ENCODE measurements at regions not wholly inside any gene's neighbourhood (a gene's known extent, or its start where the extent isn't known, plus 50 kb on each side); places are given as distances from the start of the nearest gene placed in this dataset.
"Not testable (repeated sequence)": the region's sequence is repeated elsewhere in the genome, so short reads cannot be mapped to it uniquely, and the experiment has no call there.

DNA sequence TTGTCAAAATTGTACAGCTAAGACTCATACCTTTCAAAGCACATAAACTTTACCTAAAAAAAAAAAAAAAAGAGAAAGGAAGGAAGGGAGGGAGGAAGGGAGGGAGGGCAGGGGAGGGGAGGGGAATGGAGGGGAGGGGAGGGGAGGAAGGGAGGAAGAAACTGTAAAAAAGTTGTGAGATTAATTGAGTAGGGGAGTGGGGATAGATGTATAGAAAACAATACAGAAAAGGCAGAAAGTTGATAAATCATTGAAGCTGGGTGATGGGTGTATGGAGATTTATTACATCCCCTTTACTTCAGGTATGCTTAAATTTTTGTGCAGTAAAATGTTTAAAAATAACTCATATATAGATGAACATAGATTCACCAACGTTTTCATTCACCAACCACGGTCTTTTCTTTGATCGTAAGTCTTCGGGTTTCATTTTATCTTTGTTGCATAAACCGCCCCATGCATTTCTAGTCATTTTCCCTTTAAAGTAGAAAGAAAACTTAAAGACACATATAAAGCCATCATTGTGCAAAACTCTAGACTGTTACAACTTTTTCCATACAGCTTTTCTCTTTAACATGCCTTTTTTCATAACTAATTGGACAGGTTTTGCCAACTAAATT, 191.2 kb upstream of the KRR1 start:
- Mint-ChIP-seq H3K9me3 (no peaks in the 10 kb centered on the region), H3K4me3 (no peak overlapping the region), H3K4me1 (ENCODE audit: low read depth) (peaks cover 8% of the 10 kb centered on the region), H3K27me3 (peaks cover 2% of the 10 kb centered on the region), H3K36me3 (ENCODE audit: low read depth) (no peaks in the 10 kb centered on the region), H3K27ac (no peak overlapping the region)
- DNase-seq, result no peak

DNA sequence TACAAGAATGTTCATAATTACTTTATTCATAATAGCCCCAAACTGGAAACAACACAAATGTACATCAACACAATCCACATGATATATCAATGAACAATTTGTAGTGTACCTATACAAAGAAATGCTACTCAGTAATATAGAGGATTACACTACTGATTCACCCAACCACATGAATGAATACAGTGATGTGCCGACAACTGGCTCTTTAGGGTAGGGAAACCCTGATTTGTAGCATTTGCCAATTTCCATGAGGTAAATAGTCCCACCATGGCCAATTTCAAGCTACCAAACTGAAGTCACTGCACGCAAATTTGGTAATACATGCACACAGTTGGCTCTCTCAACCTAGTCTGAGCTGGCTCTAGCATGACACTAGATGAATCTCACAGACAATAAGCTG, 190.4 kb upstream of the KRR1 start:
- H3K36me3 Mint-ChIP-seq (ENCODE audit: low read depth), result no peaks in the 10 kb centered on the region

DNA sequence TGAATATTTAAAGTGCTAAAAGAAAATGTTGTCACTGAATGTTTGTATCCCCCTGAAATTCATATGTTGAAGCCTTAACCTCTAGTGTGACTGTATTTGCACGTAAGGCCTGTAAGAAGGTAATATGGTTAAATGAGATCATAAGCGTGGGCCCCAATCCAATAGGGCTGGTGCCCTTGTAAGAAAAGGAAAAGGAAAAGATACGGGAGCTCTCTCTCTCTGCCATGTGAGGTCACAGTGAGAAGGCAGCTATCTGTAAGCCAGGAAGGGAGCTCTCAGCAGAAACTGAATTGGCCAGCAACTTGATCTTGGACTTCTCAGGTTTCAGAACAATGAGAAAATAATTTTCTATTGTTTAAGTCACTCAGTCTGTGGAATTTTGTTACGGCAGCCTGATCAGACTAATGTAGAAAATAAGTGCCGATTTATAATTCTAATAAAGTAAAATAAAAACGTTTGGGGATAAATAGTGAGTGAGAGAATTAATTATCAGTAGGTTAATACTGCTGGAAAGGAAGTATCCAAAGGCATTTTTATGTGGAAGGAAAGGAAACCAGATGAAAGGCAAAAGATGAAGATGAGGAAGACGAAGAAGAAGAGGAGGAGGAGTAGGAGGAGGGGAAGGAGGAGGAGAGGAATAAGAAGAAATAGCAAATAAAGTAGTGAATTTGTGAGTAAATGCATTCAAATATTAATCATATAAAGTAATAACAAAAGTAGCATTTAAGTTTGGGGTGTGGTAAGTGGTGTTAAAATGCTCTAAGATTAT, 188.5 kb upstream of the KRR1 start:
- H3K27ac Mint-ChIP-seq, result no peak overlapping the region
- no peaks in the 10 kb centered on the region for H3K27me3 Mint-ChIP-seq
- H3K9me3 Mint-ChIP-seq, result no peaks in the 10 kb centered on the region
- no peak for DNase-seq
- peaks cover 9% of the 10 kb centered on the region for H3K4me1 Mint-ChIP-seq (ENCODE audit: low read depth)
- no peaks in the 10 kb centered on the region for H3K36me3 Mint-ChIP-seq (ENCODE audit: low read depth)
- no peak overlapping the region for H3K4me3 Mint-ChIP-seq

More for the DNA sequence above, 190.4 kb upstream of the KRR1 start:
- no peaks in the 10 kb centered on the region for H3K27me3 Mint-ChIP-seq
- H3K27ac Mint-ChIP-seq, result no peak overlapping the region
- no peak for DNase-seq
- H3K9me3 Mint-ChIP-seq, result no peaks in the 10 kb centered on the region
- H3K4me1 Mint-ChIP-seq (ENCODE audit: low read depth), result peaks cover 8% of the 10 kb centered on the region
- no peak overlapping the region for H3K4me3 Mint-ChIP-seq

DNA sequence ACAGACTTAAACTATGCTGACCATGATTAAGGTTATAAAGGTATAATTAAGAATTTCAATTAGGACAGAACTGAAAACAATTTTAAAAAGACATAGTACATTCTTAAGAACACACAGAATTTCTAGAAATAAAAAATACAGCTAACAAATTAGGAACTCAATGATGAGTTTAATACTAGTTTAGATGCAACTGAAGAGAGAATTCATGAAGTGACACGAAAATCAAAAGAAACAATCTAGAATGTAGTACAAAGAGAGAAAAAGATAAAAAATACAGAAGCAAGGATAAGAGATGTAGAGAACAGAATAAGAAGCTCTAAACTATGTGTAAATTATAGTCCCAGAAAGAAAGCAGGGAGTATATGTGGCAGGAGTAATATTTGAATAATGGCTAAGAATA, 187.8 kb upstream of the KRR1 start:
- peaks cover 12% of the 10 kb centered on the region for H3K4me1 Mint-ChIP-seq (ENCODE audit: low read depth)
- no peaks in the 10 kb centered on the region for H3K27me3 Mint-ChIP-seq
- no peaks in the 10 kb centered on the region for H3K9me3 Mint-ChIP-seq
- DNase-seq, result no peak
- no peak overlapping the region for H3K27ac Mint-ChIP-seq
- H3K4me3 Mint-ChIP-seq, result no peak overlapping the region
- no peaks in the 10 kb centered on the region for H3K36me3 Mint-ChIP-seq (ENCODE audit: low read depth)

DNA sequence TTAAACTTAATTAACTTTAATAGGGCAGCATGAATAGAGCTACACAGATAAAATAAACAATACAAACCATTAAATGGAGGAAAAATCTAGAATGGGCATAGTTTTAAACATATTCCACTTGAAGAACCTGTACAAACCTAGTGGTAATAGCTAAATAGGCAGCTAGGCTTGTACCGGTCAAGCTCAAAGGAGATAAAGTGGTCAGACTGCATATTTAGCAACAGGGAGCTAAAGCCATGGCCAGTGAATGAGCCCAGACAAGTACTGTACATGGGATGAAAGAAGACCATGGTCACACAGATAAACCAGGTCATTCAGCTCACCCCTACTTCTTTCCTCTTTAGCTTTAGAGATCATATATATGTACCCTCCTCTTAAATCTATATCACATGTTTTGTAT, 186.6 kb upstream of the KRR1 start:
- Mint-ChIP-seq H3K27ac (no peak overlapping the region), H3K4me3 (no peak overlapping the region), H3K4me1 (ENCODE audit: low read depth) (peaks cover 12% of the 10 kb centered on the region), H3K36me3 (ENCODE audit: low read depth) (no peaks in the 10 kb centered on the region), H3K9me3 (no peaks in the 10 kb centered on the region), H3K27me3 (peaks cover 2% of the 10 kb centered on the region)
- DNase-seq, result no peak

DNA sequence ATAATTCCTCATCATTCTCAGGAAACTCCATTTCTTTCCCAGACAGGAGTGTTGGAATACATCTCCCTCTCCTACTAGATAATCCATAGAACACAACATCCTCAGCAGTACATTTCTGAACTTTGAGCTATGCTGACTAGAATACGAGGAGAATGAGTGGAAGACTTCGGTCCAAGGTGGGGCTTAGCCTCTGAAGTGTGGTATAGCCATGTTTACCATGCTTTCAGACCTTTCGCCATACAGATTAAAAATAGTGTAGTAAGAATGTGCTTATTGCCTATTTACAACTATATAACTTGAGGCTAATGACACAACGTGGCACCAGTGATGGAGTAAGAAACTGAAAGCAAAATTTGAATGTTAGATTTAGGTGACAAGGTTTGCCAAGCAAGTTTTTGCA, 184.5 kb upstream of the KRR1 start:
- H3K27ac Mint-ChIP-seq, result no peak overlapping the region
- no peaks in the 10 kb centered on the region for H3K9me3 Mint-ChIP-seq
- H3K27me3 Mint-ChIP-seq, result peaks cover 13% of the 10 kb centered on the region
- H3K4me1 Mint-ChIP-seq (ENCODE audit: low read depth), result peaks cover 5% of the 10 kb centered on the region
- DNase-seq, result no peak
- no peak overlapping the region for H3K4me3 Mint-ChIP-seq
- no peaks in the 10 kb centered on the region for H3K36me3 Mint-ChIP-seq (ENCODE audit: low read depth)

DNA sequence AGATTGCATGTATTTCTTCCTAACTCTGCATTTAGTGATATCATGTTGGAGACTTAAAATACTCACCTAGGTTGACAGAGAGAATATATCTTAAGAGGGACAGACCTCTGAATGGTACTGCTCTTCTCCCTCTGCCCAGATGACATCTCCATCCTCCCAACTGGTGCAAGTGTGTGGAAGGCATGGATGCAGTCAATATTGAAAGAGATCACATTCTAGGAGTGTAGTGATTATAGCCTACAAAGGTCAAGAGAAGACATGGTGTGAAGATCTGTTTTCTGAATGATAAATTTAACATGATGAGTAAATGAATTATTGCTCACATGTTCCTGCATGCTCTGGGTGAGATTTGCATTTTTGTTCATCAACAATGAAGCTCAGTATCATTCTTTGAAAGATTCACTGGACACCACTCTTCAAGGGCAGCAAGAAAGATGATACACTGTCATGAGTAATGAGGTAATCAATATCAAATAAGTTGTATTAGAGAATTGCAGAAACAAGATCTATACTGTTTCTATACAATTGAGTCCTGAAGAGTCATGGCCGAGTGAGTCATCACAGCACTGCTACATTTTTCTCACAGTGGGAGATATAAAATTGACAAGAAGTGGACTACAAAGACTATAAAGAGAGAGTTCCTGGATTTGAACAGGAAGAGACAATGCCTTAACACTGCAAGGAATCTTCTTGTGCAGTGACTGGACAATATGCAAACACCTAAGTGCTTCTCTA, 183.3 kb upstream of the KRR1 start:
- no peaks in the 10 kb centered on the region for H3K9me3 Mint-ChIP-seq
- DNase-seq, result no peak
- peaks cover 5% of the 10 kb centered on the region for H3K4me1 Mint-ChIP-seq (ENCODE audit: low read depth)
- H3K36me3 Mint-ChIP-seq (ENCODE audit: low read depth), result no peaks in the 10 kb centered on the region
- H3K4me3 Mint-ChIP-seq, result no peak overlapping the region
- peaks cover 17% of the 10 kb centered on the region for H3K27me3 Mint-ChIP-seq
- no peak overlapping the region for H3K27ac Mint-ChIP-seq

DNA sequence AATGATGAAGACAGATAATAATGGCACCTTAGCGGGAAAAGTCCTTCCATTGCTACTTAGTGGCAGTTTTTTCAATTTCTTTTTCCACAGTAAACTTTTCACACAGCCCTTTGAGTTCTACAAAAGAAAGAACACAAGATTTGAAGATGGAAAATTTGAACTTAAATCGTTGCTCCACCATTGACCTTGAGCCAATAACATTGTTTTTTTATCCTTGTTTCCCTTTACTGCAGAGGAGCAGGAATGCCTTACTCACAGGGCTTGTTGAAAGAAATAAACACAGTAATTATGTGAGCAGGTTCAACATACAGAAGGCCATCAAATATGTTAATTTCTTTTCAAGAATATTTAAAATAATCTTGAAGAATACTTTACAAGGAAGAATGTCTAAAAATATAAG, 181.5 kb upstream of the KRR1 start:
- Mint-ChIP-seq H3K4me1 (ENCODE audit: low read depth) (peaks cover 5% of the 10 kb centered on the region), H3K27me3 (peaks cover 17% of the 10 kb centered on the region), H3K4me3 (no peak overlapping the region), H3K36me3 (ENCODE audit: low read depth) (no peaks in the 10 kb centered on the region), H3K27ac (no peak overlapping the region), H3K9me3 (no peaks in the 10 kb centered on the region)
- no peak for DNase-seq

DNA sequence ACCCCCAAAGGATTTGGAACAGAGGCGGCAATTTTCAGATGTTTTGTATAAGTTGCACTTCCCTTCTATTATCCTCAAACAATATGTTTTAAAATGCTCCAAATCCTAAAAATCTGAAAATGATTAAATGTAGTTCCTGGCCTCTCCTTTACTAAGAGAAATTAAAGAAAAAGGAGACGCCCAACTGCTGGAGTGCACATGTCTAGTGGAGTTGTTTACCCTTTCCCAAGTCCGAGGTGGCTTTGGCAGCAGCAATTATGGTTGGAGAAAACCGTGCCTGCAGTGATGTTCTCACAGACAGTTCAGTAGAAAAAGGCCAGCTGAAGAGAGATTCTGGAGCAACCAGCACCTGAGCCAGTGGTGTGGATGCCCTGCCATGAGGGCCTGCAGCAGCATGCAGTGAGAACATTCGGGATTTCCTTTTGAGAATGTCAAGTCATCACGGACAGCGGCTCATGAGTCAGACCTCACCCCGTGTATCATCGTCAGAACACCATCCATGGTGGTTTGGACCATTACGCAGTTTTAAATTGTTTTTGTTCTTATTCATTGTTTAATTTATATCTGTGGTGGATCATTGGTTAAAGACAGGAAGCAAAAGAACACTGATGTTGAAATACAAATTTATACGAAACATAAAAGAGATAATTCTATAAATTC, 179.0 kb upstream of the KRR1 start:
- no peak for DNase-seq
- Mint-ChIP-seq H3K9me3 (no peaks in the 10 kb centered on the region), H3K36me3 (ENCODE audit: low read depth) (no peaks in the 10 kb centered on the region), H3K4me1 (ENCODE audit: low read depth) (peaks cover 3% of the 10 kb centered on the region), H3K4me3 (no peak overlapping the region), H3K27ac (no peak overlapping the region), H3K27me3 (peaks cover 17% of the 10 kb centered on the region)

DNA sequence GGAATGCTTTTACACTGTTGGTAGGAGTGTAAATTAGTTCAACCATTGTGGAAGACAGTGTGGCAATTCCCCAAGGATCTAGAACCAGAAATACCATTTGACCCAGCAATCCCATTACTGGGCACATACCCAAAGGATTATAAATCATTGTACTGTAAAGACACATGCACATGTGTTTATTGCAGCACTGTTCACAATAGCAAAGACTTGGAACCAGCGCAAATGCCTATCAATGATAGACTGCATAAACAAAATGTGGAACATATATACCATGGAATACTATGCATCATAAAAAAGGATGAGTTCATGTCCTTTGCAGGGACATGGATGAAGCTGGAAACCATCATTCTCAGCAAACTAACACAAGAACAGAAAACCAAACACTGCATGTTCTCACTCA, 174.8 kb upstream of the KRR1 start:
- DNase-seq; H3K27ac Mint-ChIP-seq; H3K4me3 Mint-ChIP-seq; H3K27me3 Mint-ChIP-seq; H3K9me3 Mint-ChIP-seq; H3K36me3 Mint-ChIP-seq (ENCODE audit: low read depth): not testable (repeated sequence)
- H3K4me1 Mint-ChIP-seq (ENCODE audit: low read depth), result peaks cover 10% of the 10 kb centered on the region

DNA sequence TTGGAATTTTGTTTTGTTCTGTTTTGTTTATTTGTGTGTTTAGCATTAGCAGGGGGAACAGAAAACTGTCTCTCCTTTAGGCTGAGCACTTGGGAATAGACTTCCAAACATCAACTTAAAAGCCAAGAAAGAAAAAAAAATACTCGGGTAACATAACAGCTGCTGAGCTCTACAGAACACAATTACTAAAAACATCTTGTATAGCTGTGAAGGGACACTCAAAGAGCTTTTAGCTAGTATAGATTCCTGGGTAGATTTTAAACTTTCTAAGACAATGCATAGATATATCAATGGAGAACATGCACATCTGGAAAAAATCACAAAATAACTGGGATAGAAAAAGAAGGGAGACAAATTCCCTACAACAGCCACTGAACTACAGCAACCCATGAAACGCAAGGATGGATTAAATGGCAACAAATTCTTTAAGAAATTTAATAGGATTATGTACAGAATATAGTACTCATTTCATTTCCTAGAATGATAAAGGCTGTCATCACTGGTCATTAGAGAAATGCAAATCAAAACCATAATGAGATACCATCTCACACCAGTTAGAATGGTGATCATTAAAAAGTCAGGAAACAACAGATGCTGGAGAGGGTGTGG, 174.3 kb upstream of the KRR1 start:
- Mint-ChIP-seq H3K4me3 (no peak overlapping the region), H3K36me3 (ENCODE audit: low read depth) (no peaks in the 10 kb centered on the region), H3K9me3 (peaks cover 7% of the 10 kb centered on the region), H3K4me1 (ENCODE audit: low read depth) (peaks cover 10% of the 10 kb centered on the region), H3K27me3 (peaks cover 10% of the 10 kb centered on the region), H3K27ac (no peak overlapping the region)
- DNase-seq, result no peak

DNA sequence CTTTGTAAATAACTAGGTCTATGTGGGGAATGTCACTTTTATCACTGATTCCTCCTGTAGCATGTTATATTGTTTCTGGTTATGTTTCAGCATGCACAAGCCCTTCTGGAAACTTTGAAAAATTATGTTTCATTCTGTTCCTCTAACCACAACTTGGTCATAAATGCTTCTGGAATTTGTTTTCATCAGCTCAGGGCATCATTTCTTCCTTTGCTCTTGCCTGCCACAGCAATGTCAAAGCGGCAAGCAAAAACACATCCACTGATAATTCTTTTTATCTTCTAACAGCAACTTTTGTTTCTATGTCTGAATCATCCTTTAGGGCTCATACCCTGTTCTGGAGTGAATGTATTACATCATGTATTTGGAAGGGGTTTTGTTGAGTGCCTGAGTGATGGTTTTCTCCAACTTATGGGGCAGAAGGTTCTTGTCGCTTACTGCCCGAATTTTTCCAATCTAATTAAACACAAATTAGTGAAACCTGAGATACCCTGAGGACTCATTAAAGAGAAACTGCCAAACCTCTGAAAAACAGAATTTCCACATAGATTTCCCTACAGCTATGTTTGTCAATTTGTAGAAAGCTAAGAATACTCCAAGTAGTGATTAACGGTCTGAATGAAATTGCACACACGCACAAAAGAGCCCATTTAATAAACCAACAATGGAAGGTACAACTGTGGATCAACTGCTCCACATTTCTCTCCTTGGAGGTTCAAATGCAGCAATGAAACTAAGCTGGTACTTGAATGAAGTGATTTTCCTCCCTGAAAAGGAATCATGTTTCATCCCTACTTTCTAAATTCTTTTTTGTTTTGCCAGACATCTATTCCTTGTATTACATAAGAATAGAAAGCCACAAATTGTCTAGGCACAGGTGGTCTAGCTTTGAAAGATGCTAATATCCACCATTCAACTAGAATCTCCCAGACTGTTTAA, 173.5 kb upstream of the KRR1 start:
- H3K4me3 Mint-ChIP-seq, result no peak overlapping the region
- no peaks in the 10 kb centered on the region for H3K36me3 Mint-ChIP-seq (ENCODE audit: low read depth)
- H3K27me3 Mint-ChIP-seq, result peaks cover 7% of the 10 kb centered on the region
- H3K9me3 Mint-ChIP-seq, result peaks cover 7% of the 10 kb centered on the region
- no peak overlapping the region for H3K27ac Mint-ChIP-seq
- DNase-seq, result no peak
- peaks cover 10% of the 10 kb centered on the region for H3K4me1 Mint-ChIP-seq (ENCODE audit: low read depth)

DNA sequence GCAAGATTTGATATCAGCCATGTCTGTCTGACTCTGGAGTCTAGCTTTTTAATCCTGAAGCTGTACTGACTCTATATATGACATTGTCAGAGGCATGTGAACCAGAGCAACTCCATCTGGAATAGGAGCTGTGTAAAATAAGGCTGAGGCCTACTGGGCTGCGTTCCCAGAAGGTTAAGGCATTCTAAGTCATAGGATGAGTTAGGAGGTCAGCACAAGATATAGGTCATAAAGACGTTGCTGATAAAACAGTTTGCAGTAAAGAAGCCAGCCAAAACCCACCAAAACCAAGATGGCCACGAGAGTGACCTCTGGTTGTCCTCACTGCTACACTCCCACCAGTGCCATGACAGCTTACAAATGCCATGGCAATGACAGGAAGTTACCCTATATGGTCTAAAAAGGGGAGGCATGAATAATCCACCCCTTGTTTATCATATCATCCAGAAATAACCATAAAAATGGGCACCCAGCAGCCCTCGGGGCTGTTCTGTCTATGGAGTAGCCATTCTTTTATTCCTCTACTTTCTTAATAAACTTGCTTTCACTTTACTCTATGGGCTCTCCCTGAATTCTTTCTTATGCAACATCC, 172.7 kb upstream of the KRR1 start:
- peaks cover 10% of the 10 kb centered on the region for H3K4me1 Mint-ChIP-seq (ENCODE audit: low read depth)
- H3K27ac Mint-ChIP-seq; H3K36me3 Mint-ChIP-seq (ENCODE audit: low read depth); H3K9me3 Mint-ChIP-seq; H3K27me3 Mint-ChIP-seq; H3K4me3 Mint-ChIP-seq; DNase-seq: not testable (repeated sequence)

All from activated T-cell treated with anti-CD3 and anti-CD28 coated beads, Interleukin-2, amount 50 U/mL, for 24 hours (primary cell).